ENCODE measurements at regions not wholly inside any gene's neighbourhood (a gene's known extent, or its start where the extent isn't known, plus 50 kb on each side); places are given as distances from the start of the nearest gene placed in this dataset.

DNA sequence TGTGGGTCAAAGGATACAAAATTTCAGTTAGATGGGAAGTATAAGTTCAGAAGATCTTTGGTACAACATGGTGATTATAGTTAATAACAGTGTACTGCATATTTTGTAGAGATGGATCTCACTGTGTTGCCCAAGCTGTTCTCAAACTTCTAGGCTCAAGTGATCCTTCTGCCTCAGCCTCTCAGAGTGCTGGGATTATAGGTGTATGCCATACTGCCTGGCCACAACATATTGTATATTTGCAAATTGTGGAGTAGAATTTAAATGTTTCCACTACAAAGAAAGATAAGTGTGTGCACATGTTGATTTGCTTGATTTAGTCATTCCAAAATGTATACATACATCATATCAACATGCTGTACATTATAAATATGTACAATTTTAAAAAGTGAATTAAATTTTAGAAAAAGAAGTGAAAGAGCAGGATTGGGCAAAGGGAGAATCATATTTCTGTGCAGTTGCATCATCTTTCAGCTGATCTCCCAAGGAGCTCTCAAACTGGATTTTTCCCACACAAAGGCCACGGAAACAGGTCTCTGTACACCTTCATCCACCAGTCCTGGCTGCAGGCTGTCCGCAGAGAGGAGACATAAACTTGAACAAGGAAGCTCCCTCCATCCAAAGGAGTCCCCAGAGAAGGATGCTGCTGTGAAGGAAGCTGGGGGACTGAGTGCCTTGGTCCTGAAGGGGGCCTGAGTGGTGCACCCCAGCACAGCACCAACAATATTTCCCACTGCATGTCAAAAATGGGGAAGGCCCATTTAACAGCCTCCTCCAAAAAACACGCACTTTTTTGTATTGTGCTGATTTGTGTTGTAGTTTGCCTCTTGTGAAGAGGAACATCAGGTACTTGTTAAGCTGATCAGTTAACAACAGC lies 217.1 kb upstream of the GHITM start:
- Histone ChIP-seq H3K9ac (ENCODE audit: low read depth in 1 of 2, low read length in 2 of 2) (no peak overlapping the region), H3K27ac (ENCODE audit: low read depth in 2 of 2, low read length in 2 of 2) (no peak overlapping the region), H3K4me1 (ENCODE audit: control insufficient read depth in 2 of 2, insufficient read depth in 2 of 2, low read length in 2 of 2) (peaks cover 0 to 2% of the 10 kb centered on the region in 2 donors), H3K4me3 (ENCODE audit: low read length in 2 of 2) (no peak overlapping the region), H3K36me3 (ENCODE audit: control insufficient read depth in 2 of 2, insufficient read depth in 2 of 2, low read length in 2 of 2) (no peaks in the 10 kb centered on the region), H3K9me3 (ENCODE audit: control insufficient read depth in 2 of 2, low read length in 2 of 2) (no peaks in the 10 kb centered on the region), H3K27me3 (ENCODE audit: control insufficient read depth in 2 of 2, insufficient read depth in 2 of 2, low read length in 2 of 2) (no peaks in the 10 kb centered on the region)

DNA sequence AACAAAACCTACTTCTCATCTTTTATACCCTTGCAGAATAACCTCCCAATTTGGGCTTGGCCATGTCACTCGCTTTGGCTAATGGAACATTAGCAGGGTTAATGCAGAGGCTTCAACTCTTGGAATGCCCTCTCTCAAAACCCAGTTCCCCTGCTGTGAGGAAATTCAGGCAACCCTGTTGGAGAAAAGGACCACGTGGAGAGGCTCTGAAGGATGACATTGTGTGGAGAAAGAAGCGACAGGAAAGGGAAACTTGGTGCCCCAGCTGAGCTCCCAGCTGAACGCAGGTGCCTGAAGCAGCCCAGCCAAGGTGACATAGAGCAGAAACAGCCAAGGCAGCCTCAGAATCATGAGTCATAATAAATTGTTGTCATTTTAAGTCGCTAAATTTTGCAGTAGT lies 214.2 kb upstream of the GHITM start:
- H3K9me3 ChIP-seq (ENCODE audit: control insufficient read depth in 2 of 2, low read length in 2 of 2) = no peaks in the 10 kb centered on the region
- no peaks in the 10 kb centered on the region for H3K27me3 ChIP-seq (ENCODE audit: control insufficient read depth in 2 of 2, insufficient read depth in 2 of 2, low read length in 2 of 2)
- H3K4me3 ChIP-seq (ENCODE audit: low read length in 2 of 2) = no peak overlapping the region
- H3K9ac ChIP-seq (ENCODE audit: low read depth in 1 of 2, low read length in 2 of 2) = no peak overlapping the region
- no peak overlapping the region for H3K27ac ChIP-seq (ENCODE audit: low read depth in 2 of 2, low read length in 2 of 2)
- H3K36me3 ChIP-seq (ENCODE audit: control insufficient read depth in 2 of 2, insufficient read depth in 2 of 2, low read length in 2 of 2) = no peaks in the 10 kb centered on the region
- H3K4me1 ChIP-seq (ENCODE audit: control insufficient read depth in 2 of 2, insufficient read depth in 2 of 2, low read length in 2 of 2) = no peaks in the 10 kb centered on the region

DNA sequence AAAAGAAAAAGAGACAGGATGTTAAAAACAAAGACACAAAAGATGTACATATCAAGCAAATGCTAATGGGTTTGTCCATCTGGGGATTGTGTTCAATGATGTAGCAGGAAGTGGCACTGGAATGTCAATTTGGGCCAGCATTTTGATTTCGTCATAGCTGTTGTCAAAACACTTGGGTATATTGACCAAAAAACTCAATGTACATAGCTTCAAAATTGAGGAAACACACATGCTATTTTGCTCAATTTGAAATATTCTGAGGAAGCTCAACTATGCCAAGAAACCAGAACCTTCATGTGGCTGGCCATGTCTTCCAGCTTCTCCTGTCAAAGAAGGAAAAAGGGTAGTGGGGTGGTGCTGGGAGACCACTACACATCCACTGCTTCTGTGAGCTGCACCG lies 212.7 kb upstream of the GHITM start:
- H3K36me3 ChIP-seq (ENCODE audit: control insufficient read depth in 2 of 2, insufficient read depth in 2 of 2, low read length in 2 of 2) = no peaks in the 10 kb centered on the region
- no peak overlapping the region for H3K27ac ChIP-seq (ENCODE audit: low read depth in 2 of 2, low read length in 2 of 2)
- H3K27me3 ChIP-seq (ENCODE audit: control insufficient read depth in 2 of 2, insufficient read depth in 2 of 2, low read length in 2 of 2) = no peaks in the 10 kb centered on the region
- H3K9me3 ChIP-seq (ENCODE audit: control insufficient read depth in 2 of 2, low read length in 2 of 2) = no peaks in the 10 kb centered on the region
- H3K4me3 ChIP-seq (ENCODE audit: low read length in 2 of 2) = no peak overlapping the region
- no peak overlapping the region for H3K9ac ChIP-seq (ENCODE audit: low read depth in 1 of 2, low read length in 2 of 2)
- H3K4me1 ChIP-seq (ENCODE audit: control insufficient read depth in 2 of 2, insufficient read depth in 2 of 2, low read length in 2 of 2) = no peaks in the 10 kb centered on the region

DNA sequence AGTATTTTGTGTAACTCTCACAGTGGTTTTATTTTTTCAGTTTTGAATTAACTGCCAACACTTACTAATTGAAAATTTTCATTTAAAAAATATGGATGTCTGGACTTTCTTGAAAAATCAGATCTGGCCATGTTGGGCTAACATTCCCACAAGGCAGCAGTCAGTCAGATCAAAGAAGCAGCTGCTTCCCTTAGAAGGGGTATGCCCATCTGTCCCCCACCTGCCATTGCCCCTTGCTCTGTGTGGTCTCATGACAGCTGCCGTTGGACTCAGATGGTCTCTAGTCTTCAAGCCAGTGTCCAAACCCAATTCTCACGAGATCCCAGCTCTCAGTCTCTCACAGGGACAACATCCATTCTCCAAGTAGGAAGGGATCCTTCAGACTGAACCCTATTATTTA lies 212.1 kb upstream of the GHITM start:
- Histone ChIP-seq H3K9ac (ENCODE audit: low read depth in 1 of 2, low read length in 2 of 2) (no peak overlapping the region), H3K4me3 (ENCODE audit: low read length in 2 of 2) (no peak overlapping the region)

DNA sequence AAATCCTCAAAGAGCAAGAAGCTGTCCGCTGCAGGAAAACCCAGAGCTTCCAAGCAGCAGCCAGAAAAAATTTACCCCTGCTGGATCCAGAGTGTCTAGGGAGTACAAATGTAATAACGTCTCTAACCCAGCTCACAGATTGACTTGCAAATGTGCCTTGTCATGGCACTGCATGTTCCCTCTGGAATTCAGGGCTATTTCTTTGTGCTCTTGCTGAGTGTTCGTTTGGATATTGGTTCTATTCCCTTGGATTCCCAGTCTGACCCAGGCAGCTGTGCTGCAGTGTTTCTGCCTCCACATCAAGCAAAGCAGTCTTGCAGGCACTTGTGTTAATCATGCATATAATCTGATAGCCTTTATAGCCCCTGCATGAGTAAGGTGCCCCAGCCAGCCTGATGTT lies 209.9 kb upstream of the GHITM start:
- no peaks in the 10 kb centered on the region for H3K36me3 ChIP-seq (ENCODE audit: control insufficient read depth in 2 of 2, insufficient read depth in 2 of 2, low read length in 2 of 2)
- H3K4me3 ChIP-seq (ENCODE audit: low read length in 2 of 2) = no peak overlapping the region
- no peaks in the 10 kb centered on the region for H3K9me3 ChIP-seq (ENCODE audit: control insufficient read depth in 2 of 2, low read length in 2 of 2)
- no peak overlapping the region for H3K9ac ChIP-seq (ENCODE audit: low read depth in 1 of 2, low read length in 2 of 2)
- H3K27me3 ChIP-seq (ENCODE audit: control insufficient read depth in 2 of 2, insufficient read depth in 2 of 2, low read length in 2 of 2) = no peaks in the 10 kb centered on the region
- no peaks in the 10 kb centered on the region for H3K4me1 ChIP-seq (ENCODE audit: control insufficient read depth in 2 of 2, insufficient read depth in 2 of 2, low read length in 2 of 2)
- H3K27ac ChIP-seq (ENCODE audit: low read depth in 2 of 2, low read length in 2 of 2) = no peak overlapping the region

More for the DNA sequence above, 212.1 kb upstream of the GHITM start:
- Histone ChIP-seq H3K27me3 (ENCODE audit: control insufficient read depth in 2 of 2, insufficient read depth in 2 of 2, low read length in 2 of 2) (no peaks in the 10 kb centered on the region), H3K9me3 (ENCODE audit: control insufficient read depth in 2 of 2, low read length in 2 of 2) (no peaks in the 10 kb centered on the region), H3K27ac (ENCODE audit: low read depth in 2 of 2, low read length in 2 of 2) (no peak overlapping the region), H3K4me1 (ENCODE audit: control insufficient read depth in 2 of 2, insufficient read depth in 2 of 2, low read length in 2 of 2) (no peaks in the 10 kb centered on the region), H3K36me3 (ENCODE audit: control insufficient read depth in 2 of 2, insufficient read depth in 2 of 2, low read length in 2 of 2) (no peaks in the 10 kb centered on the region)

DNA sequence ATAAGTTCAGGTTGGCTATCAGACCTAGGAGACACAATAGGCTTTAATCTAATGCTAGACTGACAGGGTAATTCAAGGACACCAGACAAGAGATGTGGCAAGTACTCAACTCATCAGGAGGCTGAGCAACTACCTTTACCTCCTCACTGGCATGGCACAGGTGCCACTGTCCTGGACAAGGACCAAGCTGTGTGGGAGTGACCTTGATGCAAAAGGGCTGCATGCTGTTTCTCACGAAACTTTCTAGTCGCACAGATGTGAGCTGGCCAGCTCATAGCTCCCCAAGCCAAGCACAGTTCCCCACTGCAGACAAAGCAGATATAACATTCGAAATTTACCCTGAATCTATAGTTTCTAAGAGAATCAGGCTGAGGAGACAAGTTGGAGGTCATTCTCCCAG lies 207.6 kb upstream of the GHITM start:
- Histone ChIP-seq H3K4me1 (ENCODE audit: control insufficient read depth in 2 of 2, insufficient read depth in 2 of 2, low read length in 2 of 2) (no peaks in the 10 kb centered on the region), H3K36me3 (ENCODE audit: control insufficient read depth in 2 of 2, insufficient read depth in 2 of 2, low read length in 2 of 2) (no peaks in the 10 kb centered on the region), H3K9ac (ENCODE audit: low read depth in 1 of 2, low read length in 2 of 2) (no peak overlapping the region), H3K27me3 (ENCODE audit: control insufficient read depth in 2 of 2, insufficient read depth in 2 of 2, low read length in 2 of 2) (no peaks in the 10 kb centered on the region), H3K4me3 (ENCODE audit: low read length in 2 of 2) (no peak overlapping the region), H3K9me3 (ENCODE audit: control insufficient read depth in 2 of 2, low read length in 2 of 2) (no peaks in the 10 kb centered on the region), H3K27ac (ENCODE audit: low read depth in 2 of 2, low read length in 2 of 2) (no peak overlapping the region)

DNA sequence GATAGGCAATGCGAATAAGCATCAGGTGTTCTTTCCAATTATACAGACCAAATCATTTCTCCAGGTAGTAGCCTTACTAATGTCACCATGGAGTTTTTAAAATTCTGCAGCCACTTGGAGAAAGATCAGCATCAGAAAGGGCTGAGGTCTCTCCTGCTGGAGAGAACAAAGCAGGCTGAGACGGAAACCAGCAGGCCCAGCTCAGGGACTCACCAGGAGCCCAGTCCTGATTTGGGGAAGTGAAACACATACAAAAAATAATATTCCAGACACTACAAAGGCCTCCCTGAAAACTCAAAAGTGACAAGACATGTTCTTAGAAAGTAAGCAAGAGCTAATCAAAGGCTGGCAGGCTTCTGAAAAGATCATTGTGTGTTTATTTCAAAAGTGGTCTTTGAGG lies 207.1 kb upstream of the GHITM start:
- Histone ChIP-seq H3K4me3 (ENCODE audit: low read length in 2 of 2) (no peak overlapping the region), H3K27me3 (ENCODE audit: control insufficient read depth in 2 of 2, insufficient read depth in 2 of 2, low read length in 2 of 2) (no peaks in the 10 kb centered on the region), H3K27ac (ENCODE audit: low read depth in 2 of 2, low read length in 2 of 2) (no peak overlapping the region), H3K4me1 (ENCODE audit: control insufficient read depth in 2 of 2, insufficient read depth in 2 of 2, low read length in 2 of 2) (no peaks in the 10 kb centered on the region), H3K36me3 (ENCODE audit: control insufficient read depth in 2 of 2, insufficient read depth in 2 of 2, low read length in 2 of 2) (no peaks in the 10 kb centered on the region), H3K9me3 (ENCODE audit: control insufficient read depth in 2 of 2, low read length in 2 of 2) (no peaks in the 10 kb centered on the region), H3K9ac (ENCODE audit: low read depth in 1 of 2, low read length in 2 of 2) (no peak overlapping the region)

DNA sequence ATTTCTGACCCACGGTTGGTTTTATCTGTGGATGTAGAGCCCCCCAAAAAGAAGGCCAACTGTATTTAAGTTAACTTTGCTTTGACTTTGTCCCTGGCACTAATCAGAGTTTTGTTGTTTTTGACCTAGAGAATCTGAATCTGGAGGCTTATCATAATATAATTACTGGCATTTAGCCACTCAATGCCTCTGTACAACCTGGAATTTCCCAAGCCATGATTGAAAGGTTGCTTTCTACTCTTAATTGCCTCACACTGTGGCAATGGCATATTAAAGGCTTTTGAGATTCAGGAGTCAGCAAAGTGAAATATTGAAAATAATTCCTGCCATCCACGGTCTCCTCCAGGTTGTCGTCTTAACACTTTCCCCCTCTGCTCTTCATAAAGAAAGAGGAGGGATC lies 205.2 kb upstream of the GHITM start:
- no peaks in the 10 kb centered on the region for H3K27me3 ChIP-seq (ENCODE audit: control insufficient read depth in 2 of 2, insufficient read depth in 2 of 2, low read length in 2 of 2)
- H3K27ac ChIP-seq (ENCODE audit: low read depth in 2 of 2, low read length in 2 of 2) = no peak overlapping the region
- no peaks in the 10 kb centered on the region for H3K36me3 ChIP-seq (ENCODE audit: control insufficient read depth in 2 of 2, insufficient read depth in 2 of 2, low read length in 2 of 2)
- H3K9ac ChIP-seq (ENCODE audit: low read depth in 1 of 2, low read length in 2 of 2) = no peak overlapping the region
- H3K4me3 ChIP-seq (ENCODE audit: low read length in 2 of 2) = no peak overlapping the region
- H3K4me1 ChIP-seq (ENCODE audit: control insufficient read depth in 2 of 2, insufficient read depth in 2 of 2, low read length in 2 of 2) = no peaks in the 10 kb centered on the region
- no peaks in the 10 kb centered on the region for H3K9me3 ChIP-seq (ENCODE audit: control insufficient read depth in 2 of 2, low read length in 2 of 2)

DNA sequence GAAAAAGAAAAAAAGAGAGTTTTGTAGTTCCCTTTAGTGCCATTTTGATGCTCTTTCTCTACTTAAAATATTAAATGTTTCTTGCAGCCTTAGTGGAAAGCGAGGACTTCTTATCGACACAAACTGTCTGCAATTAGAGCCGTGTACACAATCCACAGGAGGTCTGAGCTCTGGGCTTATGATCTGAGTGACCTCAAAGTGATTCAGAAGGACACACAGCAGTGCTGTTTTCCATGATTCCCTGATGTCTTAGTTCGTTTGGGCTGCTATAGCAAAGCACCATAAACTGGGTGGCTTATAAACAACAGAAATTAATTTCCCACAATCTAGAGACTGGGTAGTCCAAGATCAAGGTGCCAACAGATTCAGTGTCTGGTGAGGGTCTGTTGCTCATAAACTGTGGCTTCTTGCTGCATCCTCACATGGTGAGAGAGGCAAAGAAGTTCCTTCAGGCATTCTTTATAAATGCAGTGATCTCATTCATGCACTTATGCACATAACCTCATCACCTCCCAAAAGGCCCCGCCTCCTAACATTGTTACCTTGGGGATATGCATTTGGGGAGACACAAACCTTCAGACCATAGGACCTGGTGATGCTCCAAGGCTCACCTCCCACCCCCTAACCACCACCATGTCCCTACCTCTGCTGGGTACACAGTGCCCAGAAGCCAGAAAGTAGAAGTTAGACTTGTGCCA lies 204.5 kb upstream of the GHITM start:
- Histone ChIP-seq H3K9ac (ENCODE audit: low read depth in 1 of 2, low read length in 2 of 2) (no peak overlapping the region), H3K9me3 (ENCODE audit: control insufficient read depth in 2 of 2, low read length in 2 of 2) (no peaks in the 10 kb centered on the region), H3K27me3 (ENCODE audit: control insufficient read depth in 2 of 2, insufficient read depth in 2 of 2, low read length in 2 of 2) (no peaks in the 10 kb centered on the region), H3K36me3 (ENCODE audit: control insufficient read depth in 2 of 2, insufficient read depth in 2 of 2, low read length in 2 of 2) (no peaks in the 10 kb centered on the region), H3K27ac (ENCODE audit: low read depth in 2 of 2, low read length in 2 of 2) (no peak overlapping the region), H3K4me1 (ENCODE audit: control insufficient read depth in 2 of 2, insufficient read depth in 2 of 2, low read length in 2 of 2) (no peaks in the 10 kb centered on the region), H3K4me3 (ENCODE audit: low read length in 2 of 2) (no peak overlapping the region)

DNA sequence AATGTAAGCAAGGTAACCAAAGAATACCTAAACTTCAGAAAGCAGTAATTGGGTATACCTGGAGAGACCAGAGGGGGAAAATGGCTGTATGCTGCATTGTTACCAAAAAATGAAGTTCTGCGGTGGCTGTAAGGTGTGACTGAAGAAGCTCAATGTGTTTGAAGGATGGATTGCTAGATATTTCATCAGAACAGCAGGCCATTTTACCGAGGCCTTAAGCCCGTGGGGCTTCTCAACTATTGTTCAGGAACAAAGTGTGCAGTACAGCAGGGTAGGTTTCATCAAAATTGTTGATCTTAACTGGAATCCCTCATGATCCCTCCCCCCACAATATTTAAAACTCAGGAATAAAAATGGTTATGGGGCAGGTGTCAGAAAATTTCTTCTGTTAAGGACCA lies 204.0 kb upstream of the GHITM start:
- Histone ChIP-seq H3K36me3 (ENCODE audit: control insufficient read depth in 2 of 2, insufficient read depth in 2 of 2, low read length in 2 of 2) (no peaks in the 10 kb centered on the region), H3K9me3 (ENCODE audit: control insufficient read depth in 2 of 2, low read length in 2 of 2) (no peaks in the 10 kb centered on the region), H3K4me1 (ENCODE audit: control insufficient read depth in 2 of 2, insufficient read depth in 2 of 2, low read length in 2 of 2) (no peaks in the 10 kb centered on the region), H3K9ac (ENCODE audit: low read depth in 1 of 2, low read length in 2 of 2) (no peak overlapping the region), H3K27me3 (ENCODE audit: control insufficient read depth in 2 of 2, insufficient read depth in 2 of 2, low read length in 2 of 2) (no peaks in the 10 kb centered on the region), H3K4me3 (ENCODE audit: low read length in 2 of 2) (no peak overlapping the region), H3K27ac (ENCODE audit: low read depth in 2 of 2, low read length in 2 of 2) (no peak overlapping the region)

All from mucosa of rectum (tissue), 2 donors.